Stimulated activated CD4-positive, alpha-beta T cell treated with anti-CD3 and anti-CD28 coated beads, Interleukin-4, amount 100 ng/mL, for 24 hours (primary cell): ENCODE measurements at regions not wholly inside any gene's neighbourhood (a gene's known extent, or its start where the extent isn't known, plus 50 kb on each side); places are given as distances from the start of the nearest gene placed in this dataset.
"Not testable (repeated sequence)": the region's sequence is repeated elsewhere in the genome, so short reads cannot be mapped to it uniquely, and the experiment has no call there.

Experiments used
- DNase-seq: peaks from one replicate; pipeline ENCODE4 v3.0.0-alpha.2; 2020

GRCh38 chr3:197366301-197367044, 68.1 kb upstream of the DLG1 start:
- no peak for DNase-seq

- DNase-seq: no peak
Observed at GRCh38 chr3:197365586-197365985, 67.2 kb upstream of the DLG1 start.

- no peak for DNase-seq
Observed at GRCh38 chr3:197364410-197365071, 66.1 kb upstream of the DLG1 start.

GRCh38 chr3:197363553-197364409, 65.4 kb upstream of the DLG1 start:
- DNase-seq: no peak

- no peak for DNase-seq
Observed at GRCh38 chr3:197362081-197362480, 63.7 kb upstream of the DLG1 start.

- DNase-seq: not testable (repeated sequence)
Observed at GRCh38 chr3:197360095-197360494, 61.7 kb upstream of the DLG1 start.

GRCh38 chr3:197359476-197359875, 61.1 kb upstream of the DLG1 start:
- DNase-seq: not testable (repeated sequence)

- no peak for DNase-seq
Observed at GRCh38 chr3:197356741-197357140, 58.3 kb upstream of the DLG1 start.

GRCh38 chr3:197356275-197356674, 57.9 kb upstream of the DLG1 start:
- no peak for DNase-seq

GRCh38 chr3:197355713-197356112, 57.3 kb upstream of the DLG1 start:
- DNase-seq: no peak

- DNase-seq: no peak
Observed at GRCh38 chr3:197354568-197355001, 56.2 kb upstream of the DLG1 start.

GRCh38 chr3:197353867-197354567, 55.6 kb upstream of the DLG1 start:
- no peak for DNase-seq

- no peak for DNase-seq
Observed at GRCh38 chr3:197353001-197353866, 54.8 kb upstream of the DLG1 start.

GRCh38 chr3:197352382-197352781, 54.0 kb upstream of the DLG1 start:
- DNase-seq: no peak

- no peak for DNase-seq
Observed at GRCh38 chr3:197350446-197350845, 52.0 kb upstream of the DLG1 start.

- DNase-seq: no peak
Observed at GRCh38 chr3:197349368-197349767, 51.0 kb upstream of the DLG1 start.
